ENCODE measurements at regions not wholly inside any gene's neighbourhood (a gene's known extent, or its start where the extent isn't known, plus 50 kb on each side); places are given as distances from the start of the nearest gene placed in this dataset.

GRCh38 chr14:94964181-94964580 lies 193.1 kb downstream of the DICER1 start:
- no peak for DNase-seq
- no peaks in the 10 kb centered on the region for H3K9me3 ChIP-seq
- H3K36me3 ChIP-seq = no peaks in the 10 kb centered on the region
- TF ChIP-seq CTCF (IDR thresholded peaks at IDR 0.05) (no peak), POLR2A (IDR thresholded peaks at IDR 0.05) (no peak)
- H3K4me1 ChIP-seq = no peaks in the 10 kb centered on the region
- no peaks in the 10 kb centered on the region for H3K27me3 ChIP-seq
- no peak overlapping the region for H3K4me3 ChIP-seq
- H3K27ac ChIP-seq = no peak overlapping the region

- no peak for TF ChIP-seq CTCF (IDR thresholded peaks at IDR 0.05)
- no peak for TF ChIP-seq POLR2A (IDR thresholded peaks at IDR 0.05)
- no peak for DNase-seq
- H3K27ac ChIP-seq = no peak overlapping the region
Measured at GRCh38 chr14:94963051-94963450, 193.1 kb upstream of the GSC start.

GRCh38 chr14:94962166-94962575 lies 192.3 kb upstream of the GSC start:
- H3K4me3 ChIP-seq = no peak overlapping the region
- H3K27me3 ChIP-seq = no peaks in the 10 kb centered on the region
- H3K9me3 ChIP-seq = no peaks in the 10 kb centered on the region
- no peak for DNase-seq
- H3K27ac ChIP-seq = no peak overlapping the region
- no peaks in the 10 kb centered on the region for H3K4me1 ChIP-seq
- TF ChIP-seq POLR2A (IDR thresholded peaks at IDR 0.05) = no peak
- TF ChIP-seq CTCF (IDR thresholded peaks at IDR 0.05) = no peak
- H3K36me3 ChIP-seq = no peaks in the 10 kb centered on the region

More at GRCh38 chr14:94963051-94963450, 193.1 kb upstream of the GSC start:
- Histone ChIP-seq H3K36me3 (no peaks in the 10 kb centered on the region), H3K27me3 (no peaks in the 10 kb centered on the region), H3K4me3 (no peak overlapping the region), H3K4me1 (no peaks in the 10 kb centered on the region), H3K9me3 (no peaks in the 10 kb centered on the region)

- H3K4me3 ChIP-seq = no peak overlapping the region
- no peaks in the 10 kb centered on the region for H3K36me3 ChIP-seq
- no peak overlapping the region for H3K27ac ChIP-seq
- no peak for DNase-seq
- no peaks in the 10 kb centered on the region for H3K4me1 ChIP-seq
- no peaks in the 10 kb centered on the region for H3K9me3 ChIP-seq
- no peaks in the 10 kb centered on the region for H3K27me3 ChIP-seq
- TF ChIP-seq POLR2A (IDR thresholded peaks at IDR 0.05) = no peak
- no peak for TF ChIP-seq CTCF (IDR thresholded peaks at IDR 0.05)
Measured at GRCh38 chr14:94961386-94962165, 191.7 kb upstream of the GSC start.

- Histone ChIP-seq H3K4me1 (no peaks in the 10 kb centered on the region), H3K36me3 (no peaks in the 10 kb centered on the region), H3K4me3 (no peak overlapping the region), H3K9me3 (no peaks in the 10 kb centered on the region), H3K27ac (no peak overlapping the region), H3K27me3 (no peaks in the 10 kb centered on the region)
- TF ChIP-seq CTCF (IDR thresholded peaks at IDR 0.05) (no peak), POLR2A (IDR thresholded peaks at IDR 0.05) (no peak)
- DNase-seq = no peak
Measured at GRCh38 chr14:94960285-94961001, 190.5 kb upstream of the GSC start.

Data from Peyer's patch (tissue), 4 donors.